HG03521 (cell line): ENCODE measurements at regions not wholly inside any gene's neighbourhood (a gene's known extent, or its start where the extent isn't known, plus 50 kb on each side); places are given as distances from the start of the nearest gene placed in this dataset.
"Not testable (repeated sequence)": the region's sequence is repeated elsewhere in the genome, so short reads cannot be mapped to it uniquely, and the experiment has no call there.

Experiments
- ATAC-seq: cut with Tn5 transposase; IDR thresholded peaks from one replicate; pipeline ENCODE4 v1.9.1; 2021; ENCODE audit warnings: mild to moderate bottlenecking, moderate library complexity; ENCODE audit not compliant: unreplicated experiment

DNA sequence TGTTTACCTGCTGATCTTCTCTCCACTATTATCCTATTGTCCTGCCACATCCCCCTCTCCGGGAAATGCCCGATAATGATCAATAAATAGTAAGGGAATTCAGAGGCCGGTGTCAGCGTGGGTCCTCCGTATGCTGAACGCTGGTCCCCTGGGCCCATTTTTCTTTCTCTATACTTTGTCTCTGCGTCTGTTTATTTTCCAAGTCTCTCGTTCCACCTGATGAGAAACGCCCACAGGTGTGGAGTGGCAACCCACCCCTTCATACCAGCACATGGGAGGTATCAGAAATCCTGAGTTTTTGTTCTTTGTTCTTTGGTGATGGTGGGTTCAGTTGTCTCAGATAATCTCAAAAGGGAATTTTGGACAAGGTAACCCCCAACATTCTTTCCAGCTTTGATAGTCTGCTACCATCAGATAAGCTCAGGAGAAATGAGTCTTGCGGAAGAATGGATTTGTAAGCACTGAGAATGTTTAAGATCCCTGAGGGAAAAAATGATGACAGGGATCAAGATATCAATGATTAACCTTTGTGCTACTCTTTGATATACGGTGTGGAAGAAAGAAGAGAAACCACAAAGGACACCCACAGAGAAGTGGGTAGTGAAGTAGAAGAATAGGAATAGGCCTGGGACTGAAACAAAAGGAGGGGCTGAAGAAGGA lies 117.9 kb downstream of the CEP44 start:
- ATAC-seq: no peak

DNA sequence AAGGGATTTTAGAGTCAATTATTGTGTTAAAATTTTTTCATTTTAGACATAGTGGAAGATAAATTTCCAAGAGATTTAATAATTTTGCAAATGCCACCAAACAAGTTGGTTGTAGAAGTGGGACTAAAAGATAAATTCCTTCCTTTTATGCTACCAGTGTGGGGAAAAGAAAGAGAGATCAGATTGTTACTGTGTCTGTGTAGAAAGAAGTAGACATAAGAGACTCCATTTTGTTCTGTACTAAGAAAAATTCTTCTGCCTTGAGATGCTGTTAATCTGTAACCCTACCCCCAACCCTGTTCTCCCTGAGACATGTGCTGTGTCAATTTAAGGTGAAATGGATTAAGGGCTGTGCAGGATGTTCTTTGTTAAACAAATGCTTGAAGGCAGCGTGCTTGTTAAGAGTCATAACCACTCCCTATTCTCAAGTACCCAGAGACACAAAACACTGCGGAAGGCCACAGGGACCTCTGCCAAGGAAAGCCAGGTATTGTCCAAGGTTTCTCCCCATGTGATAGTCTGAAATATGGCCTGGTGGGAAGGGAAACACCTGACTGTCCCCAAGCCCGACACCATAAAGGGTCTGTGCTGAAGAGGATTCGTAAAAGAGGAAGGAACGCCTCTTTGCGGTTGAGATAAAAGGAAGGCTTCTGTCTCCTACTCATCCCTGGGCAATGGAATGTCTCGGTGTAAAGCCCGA lies 117.0 kb downstream of the CEP44 start:
- not testable (repeated sequence) for ATAC-seq

DNA sequence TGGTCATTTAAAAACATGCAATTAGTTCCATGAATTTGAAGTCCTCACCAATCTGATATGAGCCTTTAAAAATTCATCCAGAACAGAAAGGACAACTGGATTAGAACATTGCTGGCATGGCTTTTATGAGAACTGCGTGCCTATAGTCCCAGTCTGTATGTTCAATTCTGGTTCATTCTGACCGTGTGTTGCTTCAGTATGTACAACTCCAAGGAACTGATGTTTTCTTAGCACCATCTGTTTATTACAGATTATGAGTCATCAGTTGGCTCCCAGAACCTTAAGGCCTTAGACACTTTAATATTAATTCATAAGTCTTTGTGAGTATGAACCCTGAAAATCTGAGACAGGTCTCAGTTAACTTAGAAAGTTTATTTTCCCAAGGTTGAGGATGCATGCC lies 115.0 kb downstream of the CEP44 start:
- ATAC-seq: no peak

- no peak for ATAC-seq
Observed at GRCh38 chr4:174397366-174398155, 113.8 kb downstream of the CEP44 start.

DNA sequence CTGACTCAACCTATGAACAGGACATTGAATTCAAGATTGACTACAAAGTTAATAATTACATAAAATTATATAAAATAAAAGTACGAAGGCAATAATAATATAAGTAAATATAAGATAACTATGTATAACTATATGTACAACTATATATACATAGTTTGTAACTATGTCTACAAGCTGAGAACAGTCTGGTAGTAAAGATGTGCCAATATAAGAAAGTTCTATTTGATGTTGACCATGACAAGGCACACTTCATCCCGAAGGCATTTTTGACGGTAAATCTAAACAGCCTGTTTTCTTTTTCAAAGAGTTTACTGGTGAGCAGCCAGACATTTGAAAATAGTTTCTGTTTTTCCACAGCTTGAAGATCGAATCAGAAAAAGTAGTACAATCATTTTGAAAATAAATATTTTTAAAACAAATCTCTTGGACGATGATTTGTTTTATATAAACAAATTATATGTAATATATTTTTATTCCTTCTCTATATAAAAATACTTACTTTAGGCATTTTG lies 112.9 kb downstream of the CEP44 start:
- ATAC-seq: no peak

- no peak for ATAC-seq
Observed at GRCh38 chr4:174394915-174395314, 111.2 kb downstream of the CEP44 start.

DNA sequence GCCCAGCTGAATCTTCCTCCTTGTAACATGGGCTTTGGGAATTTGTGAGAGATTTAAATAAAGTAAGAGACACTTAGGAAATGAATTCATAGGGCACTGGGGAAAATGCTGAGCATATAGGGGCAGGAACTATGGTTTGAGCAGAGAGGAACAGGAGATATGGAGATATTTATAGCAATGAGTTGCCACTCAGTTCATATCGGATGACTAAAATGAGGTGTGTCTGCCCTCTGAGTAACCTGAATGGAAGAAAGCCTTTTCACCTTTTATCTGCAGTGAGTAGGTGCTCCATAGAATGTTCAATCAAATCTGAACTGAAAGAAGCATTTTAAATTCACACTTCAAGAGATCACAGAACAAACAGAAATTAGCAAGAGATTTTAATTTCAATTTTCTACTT lies 105.7 kb downstream of the CEP44 start:
- ATAC-seq: no peak

DNA sequence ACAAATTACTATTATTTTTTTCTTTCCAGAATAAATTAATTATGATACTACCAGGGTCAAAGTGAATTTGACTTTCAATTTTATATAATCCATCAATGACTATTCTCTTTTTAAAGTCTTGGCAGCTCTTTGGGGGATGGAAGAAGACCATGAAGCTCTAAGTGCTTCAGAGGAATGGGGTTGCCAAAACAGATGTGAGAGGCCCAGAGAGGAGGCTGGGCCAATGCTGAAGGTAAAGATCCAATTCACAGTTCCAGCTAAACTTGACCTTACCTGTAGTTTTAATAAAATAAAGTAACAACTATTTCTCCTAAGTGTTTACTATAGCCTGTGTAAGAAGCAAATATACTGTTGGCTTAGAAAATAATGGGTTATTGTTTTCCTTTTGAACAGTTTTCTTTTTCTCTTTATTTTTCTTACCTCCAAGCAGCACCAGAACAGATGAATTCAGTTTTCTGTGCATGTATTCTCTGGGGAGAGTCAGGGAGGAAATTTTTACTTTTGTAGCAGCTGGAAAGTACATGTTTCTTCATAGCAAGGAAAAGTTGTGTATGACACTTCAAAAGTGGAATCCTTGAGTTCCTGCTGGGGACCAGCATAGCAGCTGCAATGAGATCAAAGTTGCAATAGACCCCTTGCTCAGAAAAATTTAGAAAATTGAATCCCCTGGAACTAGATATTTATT lies 104.9 kb downstream of the CEP44 start:
- ATAC-seq: no peak

DNA sequence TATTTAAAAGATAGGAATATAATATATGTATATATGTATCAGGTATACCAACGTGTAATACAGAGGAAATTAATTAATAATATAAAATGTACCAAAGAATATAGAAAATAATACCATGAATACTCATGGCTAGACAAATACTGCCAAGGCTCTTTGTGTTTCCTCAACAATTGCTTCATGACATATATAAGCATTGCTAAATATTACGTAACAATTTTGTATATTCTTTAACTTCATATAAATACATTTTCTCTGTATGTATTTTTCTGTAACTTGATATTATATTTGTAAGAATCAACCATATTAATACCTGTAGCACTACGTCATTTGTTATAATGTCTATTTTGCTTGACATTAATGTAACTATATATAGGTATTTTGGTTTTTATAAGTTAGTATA lies 104.0 kb downstream of the CEP44 start:
- no peak for ATAC-seq

DNA sequence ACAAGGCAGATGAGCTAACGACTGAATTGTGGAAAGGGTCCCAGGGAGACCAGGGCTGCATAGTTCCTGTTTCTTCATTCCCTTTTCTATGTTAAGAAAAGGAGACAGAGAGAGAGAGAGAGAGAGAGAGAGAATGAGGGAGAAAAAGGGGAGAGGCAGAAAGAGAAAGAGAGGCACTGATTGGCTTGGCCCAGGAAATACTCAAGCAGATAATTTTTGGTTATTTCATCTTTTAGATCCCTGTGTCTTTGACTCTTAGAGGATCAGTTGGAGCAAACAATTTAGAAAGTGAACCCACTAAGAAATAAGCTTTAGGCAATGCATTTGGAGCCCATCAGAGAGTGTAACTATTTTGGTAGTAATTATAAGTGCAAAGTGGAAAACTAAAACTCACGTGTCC lies 103.4 kb downstream of the CEP44 start:
- no peak for ATAC-seq

GRCh38 chr4:174383783-174384182 lies 100.1 kb downstream of the CEP44 start:
- no peak for ATAC-seq

- not testable (repeated sequence) for ATAC-seq
Observed at GRCh38 chr4:174382938-174383605, 99.4 kb downstream of the CEP44 start.
